ENCODE measurements at regions not wholly inside any gene's neighbourhood (a gene's known extent, or its start where the extent isn't known, plus 50 kb on each side); places are given as distances from the start of the nearest gene placed in this dataset.

- Mint-ChIP-seq H3K36me3 (ENCODE audit: low read depth) (no peaks in the 10 kb centered on the region), H3K27me3 (no peaks in the 10 kb centered on the region), H3K9me3 (peaks cover 10% of the 10 kb centered on the region), H3K27ac (no peak overlapping the region), H3K4me3 (no peak overlapping the region), H3K4me1 (ENCODE audit: low read depth) (no peaks in the 10 kb centered on the region)
Measured at GRCh38 chr1:4110888-4111287, 210.8 kb upstream of the C1orf174 start.

- H3K4me3 Mint-ChIP-seq = no peak overlapping the region
- H3K36me3 Mint-ChIP-seq (ENCODE audit: low read depth) = no peaks in the 10 kb centered on the region
- no peaks in the 10 kb centered on the region for H3K4me1 Mint-ChIP-seq (ENCODE audit: low read depth)
- no peaks in the 10 kb centered on the region for H3K27me3 Mint-ChIP-seq
- peaks cover 10% of the 10 kb centered on the region for H3K9me3 Mint-ChIP-seq
- H3K27ac Mint-ChIP-seq = no peak overlapping the region
Measured at GRCh38 chr1:4113897-4114296, 213.8 kb upstream of the C1orf174 start.

DNA sequence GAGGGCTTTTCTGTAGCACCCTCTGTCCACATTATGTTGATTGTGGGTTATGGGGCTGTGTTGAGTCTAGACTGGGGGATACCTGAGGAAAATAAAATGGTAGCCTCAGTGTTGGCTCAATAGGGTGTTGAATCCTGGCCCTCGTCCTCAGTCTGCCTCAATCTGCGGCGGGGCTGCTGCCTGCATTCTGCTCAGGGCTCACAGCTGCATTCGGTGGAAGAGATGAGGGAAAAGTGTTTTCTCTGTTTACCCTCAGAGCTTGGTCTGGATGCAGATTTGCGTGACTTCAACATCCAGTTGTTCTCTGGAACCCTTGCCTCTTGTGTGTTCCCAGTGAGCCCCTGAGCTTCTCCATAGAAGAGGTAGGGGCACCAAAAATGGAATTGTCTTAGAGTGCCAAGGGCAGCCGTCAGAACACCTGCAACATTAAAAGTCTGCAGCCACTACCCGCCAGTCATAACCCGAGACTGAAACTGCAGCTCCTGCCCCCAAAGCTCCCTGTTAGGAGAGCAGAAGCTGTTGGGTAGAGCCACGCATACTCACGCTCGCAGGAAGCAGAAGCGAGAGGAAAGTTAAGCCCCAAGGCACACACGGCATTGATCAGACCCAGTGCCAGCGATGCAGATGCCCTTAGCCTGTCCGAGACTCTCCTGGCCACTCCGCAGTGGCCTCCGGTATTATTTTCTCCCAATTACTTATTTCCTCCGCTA lies 215.3 kb upstream of the C1orf174 start:
- Mint-ChIP-seq H3K36me3 (ENCODE audit: low read depth) (no peaks in the 10 kb centered on the region), H3K27me3 (no peaks in the 10 kb centered on the region), H3K4me3 (no peak overlapping the region), H3K4me1 (ENCODE audit: low read depth) (no peaks in the 10 kb centered on the region), H3K27ac (no peak overlapping the region), H3K9me3 (peaks cover 10% of the 10 kb centered on the region)

DNA sequence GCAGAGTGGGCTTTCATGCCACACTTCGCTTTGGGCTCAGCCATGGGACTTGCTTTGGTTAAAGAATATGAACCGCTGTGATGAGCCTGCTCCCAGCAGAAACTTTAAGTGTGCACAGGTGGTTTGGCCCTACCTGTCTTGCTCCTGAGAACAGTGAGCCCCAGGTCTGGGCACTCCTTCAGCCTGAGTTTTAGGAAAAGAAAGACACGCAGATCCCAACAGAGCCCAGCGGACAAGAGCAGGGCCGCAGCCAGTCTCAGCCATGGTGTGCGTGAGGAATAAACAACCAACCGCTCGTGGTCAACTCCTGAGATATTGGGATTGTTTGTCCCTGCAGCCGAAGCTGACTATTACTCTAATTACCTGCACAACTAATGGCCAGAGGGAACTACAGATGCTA lies 217.1 kb upstream of the C1orf174 start:
- Mint-ChIP-seq H3K4me1 (ENCODE audit: low read depth) (no peaks in the 10 kb centered on the region), H3K27ac (no peak overlapping the region), H3K36me3 (ENCODE audit: low read depth) (no peaks in the 10 kb centered on the region), H3K27me3 (no peaks in the 10 kb centered on the region), H3K4me3 (no peak overlapping the region), H3K9me3 (peaks cover 10% of the 10 kb centered on the region)

DNA sequence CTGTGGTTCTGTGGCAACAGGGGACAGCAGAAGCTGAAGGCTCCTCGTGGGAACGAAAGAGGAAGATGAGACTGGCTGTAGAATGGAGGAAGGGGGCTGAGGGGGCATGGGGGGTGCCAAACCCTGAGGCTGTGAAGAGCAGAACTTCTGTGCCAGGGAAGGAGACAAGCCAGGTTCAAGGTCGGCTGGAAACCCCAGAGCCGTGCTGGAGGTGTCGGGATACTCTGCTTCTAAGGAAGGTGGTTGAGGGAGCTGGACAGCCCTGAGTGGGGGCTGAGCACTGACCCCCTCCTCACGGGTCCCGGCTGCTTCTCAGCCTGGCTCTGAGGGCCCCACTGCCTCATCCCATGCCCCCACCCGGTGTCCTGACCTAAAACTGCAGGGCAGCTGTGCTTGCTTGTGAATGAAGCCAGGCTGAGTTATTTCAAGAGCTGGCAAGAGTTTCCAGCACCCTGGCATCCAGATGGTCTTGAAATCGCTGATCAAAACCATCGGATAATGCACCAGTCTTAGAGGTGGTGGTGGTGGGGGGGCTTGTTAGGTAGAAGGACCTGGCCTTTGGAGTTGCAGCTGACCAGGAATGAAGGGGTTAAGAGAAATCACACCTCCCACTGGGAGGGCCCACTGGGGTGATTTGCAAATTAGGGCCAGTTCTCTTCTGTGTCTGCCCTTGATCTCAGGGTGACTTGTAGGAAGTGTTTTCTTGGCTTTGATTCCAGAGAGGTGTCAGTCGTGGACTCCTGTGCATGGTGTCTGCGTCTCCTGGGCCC lies 218.9 kb upstream of the C1orf174 start:
- H3K4me1 Mint-ChIP-seq (ENCODE audit: low read depth) = no peaks in the 10 kb centered on the region
- H3K4me3 Mint-ChIP-seq = no peak overlapping the region
- no peaks in the 10 kb centered on the region for H3K36me3 Mint-ChIP-seq (ENCODE audit: low read depth)
- H3K27me3 Mint-ChIP-seq = no peaks in the 10 kb centered on the region
- no peak overlapping the region for H3K27ac Mint-ChIP-seq
- H3K9me3 Mint-ChIP-seq = peaks cover 4% of the 10 kb centered on the region

- Mint-ChIP-seq H3K27ac (no peak overlapping the region), H3K4me3 (no peak overlapping the region), H3K4me1 (ENCODE audit: low read depth) (no peaks in the 10 kb centered on the region), H3K36me3 (ENCODE audit: low read depth) (no peaks in the 10 kb centered on the region), H3K9me3 (no peaks in the 10 kb centered on the region), H3K27me3 (no peaks in the 10 kb centered on the region)
Measured at GRCh38 chr1:4119516-4120220, 219.6 kb upstream of the C1orf174 start.

DNA sequence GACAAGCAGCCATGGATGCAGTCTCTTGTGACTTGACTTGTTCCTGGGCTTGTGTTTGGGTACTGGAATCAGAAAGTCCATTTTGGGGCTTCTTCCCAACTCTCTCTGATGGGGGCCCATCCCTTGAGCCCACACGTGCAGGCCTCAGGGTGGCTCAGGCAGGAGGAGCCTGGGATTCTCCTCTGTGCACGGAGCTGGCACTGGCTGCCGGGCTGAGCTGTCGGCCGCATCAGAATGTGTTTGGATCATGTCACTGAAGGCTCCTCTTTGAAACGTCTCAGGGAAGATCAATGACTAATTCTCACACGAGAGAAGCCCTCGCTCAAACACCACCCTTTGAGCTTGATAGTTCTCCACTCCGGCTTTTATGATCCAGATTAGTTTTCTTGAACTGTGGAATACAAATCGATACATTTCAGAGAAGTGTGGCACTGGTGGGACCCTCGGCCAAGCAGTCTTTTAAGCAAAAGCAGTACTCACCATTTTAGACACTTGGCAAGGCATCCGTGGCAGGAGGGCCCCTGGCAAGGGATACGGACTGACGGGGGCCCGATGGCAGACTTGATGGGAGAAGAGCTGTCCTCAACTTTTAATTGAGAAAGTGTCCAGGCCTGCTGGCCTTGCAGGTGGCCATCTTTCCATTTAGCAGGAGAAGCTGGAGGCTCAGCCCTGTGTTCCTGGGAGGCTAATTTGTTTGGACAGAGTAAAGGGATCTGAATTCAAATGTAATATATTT lies 220.7 kb upstream of the C1orf174 start:
- H3K27ac Mint-ChIP-seq = no peak overlapping the region
- H3K4me1 Mint-ChIP-seq (ENCODE audit: low read depth) = no peaks in the 10 kb centered on the region
- no peaks in the 10 kb centered on the region for H3K9me3 Mint-ChIP-seq
- no peak overlapping the region for H3K4me3 Mint-ChIP-seq
- H3K36me3 Mint-ChIP-seq (ENCODE audit: low read depth) = no peaks in the 10 kb centered on the region
- no peaks in the 10 kb centered on the region for H3K27me3 Mint-ChIP-seq

DNA sequence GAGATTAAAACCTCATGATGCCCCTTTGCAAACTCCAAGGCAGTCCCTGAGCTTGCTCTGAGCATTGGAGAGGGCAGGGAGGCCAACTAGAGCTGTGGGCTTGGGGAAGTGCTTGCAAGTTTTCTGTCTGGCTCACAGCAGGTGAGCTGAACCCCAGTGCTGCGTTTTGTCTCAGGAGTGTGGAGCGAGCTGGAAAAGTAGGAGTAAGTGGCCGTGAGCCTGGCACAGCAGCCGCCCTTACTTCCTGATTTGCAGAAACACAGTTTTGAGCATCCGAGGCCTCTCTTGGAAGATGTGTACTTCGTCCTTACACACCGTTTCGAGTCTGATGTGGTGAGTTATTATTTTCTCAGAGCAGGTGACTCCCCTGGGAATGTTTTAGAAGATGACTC lies 221.2 kb upstream of the C1orf174 start:
- no peaks in the 10 kb centered on the region for H3K27me3 Mint-ChIP-seq
- no peaks in the 10 kb centered on the region for H3K4me1 Mint-ChIP-seq (ENCODE audit: low read depth)
- H3K27ac Mint-ChIP-seq = no peak overlapping the region
- no peaks in the 10 kb centered on the region for H3K9me3 Mint-ChIP-seq
- no peak overlapping the region for H3K4me3 Mint-ChIP-seq
- no peaks in the 10 kb centered on the region for H3K36me3 Mint-ChIP-seq (ENCODE audit: low read depth)

- H3K36me3 Mint-ChIP-seq (ENCODE audit: low read depth) = no peaks in the 10 kb centered on the region
- no peaks in the 10 kb centered on the region for H3K9me3 Mint-ChIP-seq
- no peak overlapping the region for H3K4me3 Mint-ChIP-seq
- no peaks in the 10 kb centered on the region for H3K4me1 Mint-ChIP-seq (ENCODE audit: low read depth)
- no peak overlapping the region for H3K27ac Mint-ChIP-seq
- H3K27me3 Mint-ChIP-seq = no peaks in the 10 kb centered on the region
Measured at GRCh38 chr1:4121834-4122512, 221.9 kb upstream of the C1orf174 start.

GRCh38 chr1:4122513-4123160 lies 222.6 kb upstream of the C1orf174 start:
- H3K36me3 Mint-ChIP-seq (ENCODE audit: low read depth) = no peaks in the 10 kb centered on the region
- no peaks in the 10 kb centered on the region for H3K27me3 Mint-ChIP-seq
- no peak overlapping the region for H3K27ac Mint-ChIP-seq
- H3K4me3 Mint-ChIP-seq = no peak overlapping the region
- H3K4me1 Mint-ChIP-seq (ENCODE audit: low read depth) = no peaks in the 10 kb centered on the region
- no peaks in the 10 kb centered on the region for H3K9me3 Mint-ChIP-seq

DNA sequence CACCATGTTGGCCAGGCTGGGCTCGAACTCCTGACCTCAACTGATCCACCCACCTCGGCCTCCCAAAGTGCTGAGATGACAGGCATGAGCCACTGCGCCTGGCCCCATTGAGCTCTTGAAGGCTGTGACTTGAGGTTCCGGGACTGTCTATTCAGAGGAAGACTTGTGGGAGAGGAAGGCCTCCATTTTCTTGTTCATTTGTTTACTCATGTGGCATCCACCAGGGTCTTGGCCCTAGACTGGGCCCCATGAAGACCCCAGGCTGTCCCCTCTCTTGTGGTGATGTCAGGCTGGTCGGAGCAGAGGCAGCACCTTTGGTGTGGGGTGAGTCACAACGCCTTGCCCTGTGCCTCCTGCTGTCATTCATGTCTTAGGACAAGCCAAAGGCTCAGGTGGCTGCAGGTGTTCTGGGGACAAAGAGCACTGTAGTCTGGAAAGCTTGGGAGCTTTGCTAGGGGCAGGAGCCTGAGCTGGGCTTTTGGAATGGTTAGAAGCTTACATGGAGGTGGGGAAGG lies 224.6 kb upstream of the C1orf174 start:
- no peaks in the 10 kb centered on the region for H3K9me3 Mint-ChIP-seq
- H3K27ac Mint-ChIP-seq = no peak overlapping the region
- H3K27me3 Mint-ChIP-seq = no peaks in the 10 kb centered on the region
- no peaks in the 10 kb centered on the region for H3K36me3 Mint-ChIP-seq (ENCODE audit: low read depth)
- H3K4me3 Mint-ChIP-seq = no peak overlapping the region
- no peaks in the 10 kb centered on the region for H3K4me1 Mint-ChIP-seq (ENCODE audit: low read depth)

- H3K27ac Mint-ChIP-seq = no peak overlapping the region
- H3K4me1 Mint-ChIP-seq (ENCODE audit: low read depth) = no peaks in the 10 kb centered on the region
- no peaks in the 10 kb centered on the region for H3K27me3 Mint-ChIP-seq
- no peaks in the 10 kb centered on the region for H3K36me3 Mint-ChIP-seq (ENCODE audit: low read depth)
- H3K4me3 Mint-ChIP-seq = no peak overlapping the region
- H3K9me3 Mint-ChIP-seq = no peaks in the 10 kb centered on the region
Measured at GRCh38 chr1:4126251-4126650, 226.2 kb upstream of the C1orf174 start.

DNA sequence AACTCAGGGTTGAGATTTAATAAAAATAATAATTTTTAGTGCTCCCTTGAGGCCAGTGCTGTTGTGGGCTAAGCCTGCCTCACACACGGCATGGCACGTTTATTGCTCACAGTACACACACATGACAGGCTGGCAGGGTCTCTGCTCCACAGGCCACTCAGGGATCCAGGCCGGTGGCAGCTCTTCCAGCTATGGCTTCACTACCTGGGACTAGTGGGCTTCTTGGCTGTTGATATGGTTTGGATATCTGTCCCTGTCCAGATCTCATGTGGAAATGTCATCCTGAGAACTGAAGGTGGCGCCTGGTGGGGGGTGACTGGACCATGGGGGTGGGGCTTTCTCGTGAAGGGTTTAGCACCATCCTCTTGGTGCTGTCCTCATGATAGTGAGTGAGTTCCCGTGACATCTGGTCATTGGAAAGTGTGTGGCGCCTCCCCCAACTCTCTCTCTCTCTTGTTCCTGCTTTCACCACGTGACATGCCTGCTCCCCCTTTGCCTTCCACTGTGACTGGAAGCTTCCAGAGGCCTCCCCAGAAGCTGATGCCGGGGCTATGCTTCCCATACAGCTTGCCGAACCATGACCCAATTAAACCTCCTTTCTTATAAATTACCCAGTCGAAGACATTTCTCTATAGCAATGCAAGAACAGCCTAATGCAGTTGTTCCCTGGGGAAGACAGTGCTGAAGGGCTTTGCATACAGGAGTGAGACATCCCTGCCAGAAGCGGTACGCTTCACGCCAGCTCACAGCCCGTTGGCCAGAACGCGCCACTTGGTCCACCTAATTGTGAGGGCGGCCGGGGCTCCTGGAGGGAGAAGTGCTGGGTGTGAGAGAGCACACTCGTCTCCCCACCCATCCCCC lies 226.9 kb upstream of the C1orf174 start:
- no peaks in the 10 kb centered on the region for H3K36me3 Mint-ChIP-seq (ENCODE audit: low read depth)
- H3K4me3 Mint-ChIP-seq = no peak overlapping the region
- no peaks in the 10 kb centered on the region for H3K9me3 Mint-ChIP-seq
- no peak overlapping the region for H3K27ac Mint-ChIP-seq
- H3K27me3 Mint-ChIP-seq = no peaks in the 10 kb centered on the region
- H3K4me1 Mint-ChIP-seq (ENCODE audit: low read depth) = no peaks in the 10 kb centered on the region
